ENCODE measurements at regions not wholly inside any gene's neighbourhood (a gene's known extent, or its start where the extent isn't known, plus 50 kb on each side); places are given as distances from the start of the nearest gene placed in this dataset.

DNA sequence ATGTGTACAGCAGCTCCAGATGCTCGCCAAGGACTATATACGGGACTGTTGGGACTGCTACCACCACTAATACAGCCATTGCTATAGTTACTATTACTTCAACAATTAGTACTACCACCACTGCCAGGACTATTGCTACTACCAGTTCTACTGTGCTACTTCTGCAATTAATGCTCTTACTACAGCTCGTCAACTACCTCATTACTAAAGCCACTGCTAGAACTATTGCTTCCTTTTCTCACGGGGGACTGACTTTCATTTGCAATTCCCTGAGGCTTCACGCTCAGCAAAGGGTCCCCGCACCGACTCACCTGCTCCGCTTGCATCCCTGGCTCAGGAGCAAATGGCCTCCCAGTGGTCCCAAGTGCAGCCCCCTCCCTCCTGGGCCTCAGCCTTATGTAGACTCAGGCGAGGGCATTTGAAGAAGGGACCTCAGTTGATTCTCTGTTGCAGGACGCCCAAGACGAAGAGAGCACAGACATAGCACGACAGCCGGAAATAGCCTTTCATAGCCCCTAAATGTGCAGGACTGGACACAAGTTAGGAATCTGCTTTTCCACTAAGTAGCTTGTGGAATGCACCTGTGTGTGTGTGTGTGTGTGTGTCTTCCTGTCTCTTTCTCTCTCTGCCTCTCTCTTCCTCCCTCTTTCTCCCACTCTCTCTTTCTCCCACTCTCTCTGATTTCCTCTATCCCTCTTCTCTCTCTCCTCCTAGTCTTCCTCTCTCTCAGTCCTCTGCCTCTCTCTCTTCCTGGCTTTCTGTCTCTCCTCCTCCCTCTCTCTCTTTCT, 294.8 kb downstream of the ASMT start:
- no peak for TF ChIP-seq CTCF (IDR thresholded peaks at IDR 0.05; ENCODE audit: borderline replicate concordance, extremely low read depth, low read length, poor library complexity, severe bottlenecking)
- TF ChIP-seq EZH2 (IDR thresholded peaks at IDR 0.05; ENCODE audit: borderline replicate concordance, low read depth, low read length, severe bottlenecking) = no peak
